ENCODE measurements at regions not wholly inside any gene's neighbourhood (a gene's known extent, or its start where the extent isn't known, plus 50 kb on each side); places are given as distances from the start of the nearest gene placed in this dataset.

DNA sequence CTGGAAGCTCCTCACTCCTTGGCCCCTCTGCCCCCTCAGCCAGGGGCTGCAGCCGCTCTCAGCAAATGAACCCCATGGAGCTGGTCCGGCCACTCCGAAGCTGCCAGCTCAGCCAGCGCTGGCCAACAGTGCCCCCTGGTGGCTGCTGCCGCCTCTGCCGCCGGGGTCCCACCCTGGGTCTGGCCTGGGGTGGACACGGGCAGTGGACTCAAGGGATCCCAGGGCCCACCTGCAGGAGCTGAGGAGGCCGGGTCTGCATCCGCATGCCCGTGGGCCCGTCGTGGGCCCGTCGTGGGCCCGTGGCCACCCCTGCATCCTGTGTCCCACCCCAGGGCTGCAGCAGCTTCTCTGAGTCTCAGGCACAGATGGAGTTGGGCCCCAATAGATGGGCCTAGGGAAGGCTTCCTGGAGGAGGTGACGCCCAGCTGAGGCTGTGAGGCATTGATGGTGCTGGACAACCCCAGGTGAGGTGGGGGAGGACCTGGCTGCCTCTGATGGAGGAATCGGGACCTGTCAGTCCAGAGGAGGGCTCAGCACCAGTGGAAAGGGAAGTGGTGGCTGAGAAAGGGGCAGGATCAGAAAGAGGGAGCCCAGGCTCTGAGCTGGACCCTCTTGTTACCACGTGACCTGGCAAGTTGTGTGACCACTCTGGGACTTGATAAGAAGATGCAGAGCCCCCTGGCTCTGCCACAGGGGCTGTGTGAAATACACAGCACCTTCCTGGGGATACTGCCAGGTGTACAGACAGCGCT lies 522.3 kb downstream of the BRD1 start:
- TF ChIP-seq, protein P1, sequence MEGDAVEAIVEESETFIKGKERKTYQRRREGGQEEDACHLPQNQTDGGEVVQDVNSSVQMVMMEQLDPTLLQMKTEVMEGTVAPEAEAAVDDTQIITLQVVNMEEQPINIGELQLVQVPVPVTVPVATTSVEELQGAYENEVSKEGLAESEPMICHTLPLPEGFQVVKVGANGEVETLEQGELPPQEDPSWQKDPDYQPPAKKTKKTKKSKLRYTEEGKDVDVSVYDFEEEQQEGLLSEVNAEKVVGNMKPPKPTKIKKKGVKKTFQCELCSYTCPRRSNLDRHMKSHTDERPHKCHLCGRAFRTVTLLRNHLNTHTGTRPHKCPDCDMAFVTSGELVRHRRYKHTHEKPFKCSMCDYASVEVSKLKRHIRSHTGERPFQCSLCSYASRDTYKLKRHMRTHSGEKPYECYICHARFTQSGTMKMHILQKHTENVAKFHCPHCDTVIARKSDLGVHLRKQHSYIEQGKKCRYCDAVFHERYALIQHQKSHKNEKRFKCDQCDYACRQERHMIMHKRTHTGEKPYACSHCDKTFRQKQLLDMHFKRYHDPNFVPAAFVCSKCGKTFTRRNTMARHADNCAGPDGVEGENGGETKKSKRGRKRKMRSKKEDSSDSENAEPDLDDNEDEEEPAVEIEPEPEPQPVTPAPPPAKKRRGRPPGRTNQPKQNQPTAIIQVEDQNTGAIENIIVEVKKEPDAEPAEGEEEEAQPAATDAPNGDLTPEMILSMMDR (conservative IDR thresholded peaks at IDR 0.05; ENCODE audit: low read depth, low read length), result peak; percentile 73
- no peak for TF ChIP-seq EZH2 (IDR thresholded peaks at IDR 0.05; ENCODE audit: low read length, unreplicated experiment)

All from PC-3 (cell line).